ENCODE measurements at regions not wholly inside any gene's neighbourhood (a gene's known extent, or its start where the extent isn't known, plus 50 kb on each side); places are given as distances from the start of the nearest gene placed in this dataset.

DNA sequence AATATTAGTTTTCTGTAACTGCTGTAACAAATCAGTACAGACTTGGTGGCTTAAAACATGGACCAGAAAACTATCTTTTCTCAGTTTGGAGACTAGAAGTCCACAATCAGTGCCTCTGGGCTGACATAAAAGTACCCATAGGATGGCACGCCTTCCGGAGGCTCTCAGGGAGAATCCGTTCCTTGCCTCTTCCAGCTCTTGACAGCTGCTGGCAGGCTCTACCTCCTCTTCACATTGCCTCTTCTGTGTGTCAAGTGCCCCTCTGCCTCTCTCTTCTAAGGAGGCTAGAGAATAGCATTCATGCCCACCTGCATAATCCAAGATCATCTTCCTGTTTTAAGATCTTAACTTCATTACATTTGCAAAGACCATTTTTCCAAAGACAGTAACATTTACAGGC, 1194.2 kb downstream of the EFNB2 start:
- TF ChIP-seq, protein P1, sequence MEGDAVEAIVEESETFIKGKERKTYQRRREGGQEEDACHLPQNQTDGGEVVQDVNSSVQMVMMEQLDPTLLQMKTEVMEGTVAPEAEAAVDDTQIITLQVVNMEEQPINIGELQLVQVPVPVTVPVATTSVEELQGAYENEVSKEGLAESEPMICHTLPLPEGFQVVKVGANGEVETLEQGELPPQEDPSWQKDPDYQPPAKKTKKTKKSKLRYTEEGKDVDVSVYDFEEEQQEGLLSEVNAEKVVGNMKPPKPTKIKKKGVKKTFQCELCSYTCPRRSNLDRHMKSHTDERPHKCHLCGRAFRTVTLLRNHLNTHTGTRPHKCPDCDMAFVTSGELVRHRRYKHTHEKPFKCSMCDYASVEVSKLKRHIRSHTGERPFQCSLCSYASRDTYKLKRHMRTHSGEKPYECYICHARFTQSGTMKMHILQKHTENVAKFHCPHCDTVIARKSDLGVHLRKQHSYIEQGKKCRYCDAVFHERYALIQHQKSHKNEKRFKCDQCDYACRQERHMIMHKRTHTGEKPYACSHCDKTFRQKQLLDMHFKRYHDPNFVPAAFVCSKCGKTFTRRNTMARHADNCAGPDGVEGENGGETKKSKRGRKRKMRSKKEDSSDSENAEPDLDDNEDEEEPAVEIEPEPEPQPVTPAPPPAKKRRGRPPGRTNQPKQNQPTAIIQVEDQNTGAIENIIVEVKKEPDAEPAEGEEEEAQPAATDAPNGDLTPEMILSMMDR (IDR thresholded peaks at IDR 0.05): no peak
- no peak for TF ChIP-seq POLR2A (IDR thresholded peaks at IDR 0.05)
